ENCODE measurements at regions not wholly inside any gene's neighbourhood (a gene's known extent, or its start where the extent isn't known, plus 50 kb on each side); places are given as distances from the start of the nearest gene placed in this dataset.

DNA sequence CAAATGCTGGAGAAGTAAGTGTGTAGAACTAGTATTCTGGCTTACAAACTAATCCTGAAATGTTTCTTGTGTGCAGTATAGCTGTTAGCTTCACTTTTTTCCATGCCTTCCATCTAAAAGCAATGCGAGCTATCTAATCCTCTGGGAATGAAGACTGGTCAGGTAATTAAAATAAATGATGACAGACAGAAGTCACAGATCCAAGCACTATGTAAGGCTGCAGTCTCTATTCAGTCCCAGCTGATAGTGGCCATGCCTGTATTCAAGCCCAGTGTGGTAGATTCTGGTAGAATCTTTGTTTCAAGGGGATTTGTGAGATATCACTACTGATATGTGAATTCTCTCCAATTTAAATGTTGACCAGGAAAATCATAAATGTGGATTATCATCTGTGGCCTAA is 637.2 kb downstream of the TMTC2 start:
- no peak for FAIRE-seq
- no peaks in the 10 kb centered on the region; the same call in 2 of the 3 replicates for H3K9me3 ChIP-seq
- no peak for ATAC-seq
- TF ChIP-seq CHD4 (IDR thresholded peaks at IDR 0.05; ENCODE audit: borderline replicate concordance) (no peak), HEYL (CRISPR knock-in tag; IDR thresholded peaks at IDR 0.05) (no peak), GATA3 (IDR thresholded peaks at IDR 0.05; ENCODE audit: borderline replicate concordance) (no peak), NFE2L2 (conservative IDR thresholded peaks at IDR 0.05; ENCODE audit: low read length) (no peak), RNF2 (IDR thresholded peaks at IDR 0.05; ENCODE audit: borderline replicate concordance, low read depth) (no peak), JUNB (IDR thresholded peaks at IDR 0.05) (no peak), RAD21 (conservative IDR thresholded peaks at IDR 0.05 in 1 of 2, IDR thresholded peaks at IDR 0.05 in 1 of 2) (no peak), CBX2 (IDR thresholded peaks at IDR 0.05; ENCODE audit: borderline replicate concordance, low read depth) (no peak), MYC (IDR thresholded peaks at IDR 0.05; ENCODE audit: borderline replicate concordance, low read length) (no peak)
- TF ChIP-seq, protein P1, sequence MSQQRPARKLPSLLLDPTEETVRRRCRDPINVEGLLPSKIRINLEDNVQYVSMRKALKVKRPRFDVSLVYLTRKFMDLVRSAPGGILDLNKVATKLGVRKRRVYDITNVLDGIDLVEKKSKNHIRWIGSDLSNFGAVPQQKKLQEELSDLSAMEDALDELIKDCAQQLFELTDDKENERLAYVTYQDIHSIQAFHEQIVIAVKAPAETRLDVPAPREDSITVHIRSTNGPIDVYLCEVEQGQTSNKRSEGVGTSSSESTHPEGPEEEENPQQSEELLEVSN (IDR thresholded peaks at IDR 0.05; ENCODE audit: borderline replicate concordance, low read depth): no peak
- H3K27ac ChIP-seq: no peak overlapping the region
- DNase-seq (ENCODE audit: low read depth in 1 of 2, low spot score in 1 of 2): no peak
- H3K4me2 ChIP-seq: no peak overlapping the region
- WGBS (ENCODE audit: missing lambda C conversion rate): 3% methylated on average over 1 of the region's 1 CpG
- H3K4me1 ChIP-seq: no peaks in the 10 kb centered on the region
- no peak overlapping the region for H3K4me3 ChIP-seq
- ChIA-PET POLR2A (no interaction called here), CTCF (no interaction called here)

DNA sequence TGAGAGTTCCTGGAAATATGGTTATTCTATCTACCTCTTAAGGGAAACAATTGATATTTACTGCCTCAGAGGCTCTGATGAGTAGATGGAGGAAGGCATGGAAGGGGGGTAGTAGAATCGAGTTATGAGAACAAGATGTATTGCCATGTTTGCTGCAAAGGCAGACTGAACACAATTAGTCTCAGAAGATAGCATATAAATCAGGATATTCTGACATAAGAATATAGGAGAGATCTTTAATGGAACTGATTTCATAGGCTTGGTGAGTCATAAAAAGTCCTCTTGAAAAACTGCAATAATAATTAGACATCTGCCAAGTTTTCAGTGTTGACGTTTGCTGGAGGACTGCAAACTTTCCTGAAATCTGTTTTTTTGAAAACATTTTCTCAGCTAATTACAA is 636.1 kb downstream of the TMTC2 start:
- Histone ChIP-seq H3K4me2 (no peak overlapping the region), H3K9me3 (no peaks in the 10 kb centered on the region; the same call in 2 of the 3 replicates), H3K27ac (no peak overlapping the region), H3K4me3 (no peak overlapping the region), H3K4me1 (no peaks in the 10 kb centered on the region)
- DNase-seq (ENCODE audit: low read depth in 1 of 2, low spot score in 1 of 2) (no peak), ATAC-seq (no peak), FAIRE-seq (no peak)
- CTCF ChIA-PET: no interaction called here
- POLR2A ChIA-PET: no interaction called here
- 14% methylated on average over 2 of the region's 2 CpGs for WGBS (ENCODE audit: missing lambda C conversion rate)
- TF ChIP-seq FOSB (CRISPR knock-in tag; IDR thresholded peaks at IDR 0.05) (no peak), NPAS2 (CRISPR knock-in tag; IDR thresholded peaks at IDR 0.05; ENCODE audit: borderline replicate concordance) (no peak), HEYL (CRISPR knock-in tag; IDR thresholded peaks at IDR 0.05) (no peak), TP53 (CRISPR knock-in tag; IDR thresholded peaks at IDR 0.05) (no peak), NR3C1 (IDR thresholded peaks at IDR 0.05) (no peak), JUNB (IDR thresholded peaks at IDR 0.05) (no peak), TFCP2L1 (CRISPR knock-in tag; IDR thresholded peaks at IDR 0.05) (no peak), EHF (CRISPR knock-in tag; IDR thresholded peaks at IDR 0.05) (no peak), PHF8 (IDR thresholded peaks at IDR 0.05; ENCODE audit: borderline replicate concordance, low read depth) (no peak), RAD21 (conservative IDR thresholded peaks at IDR 0.05 in 1 of 2, IDR thresholded peaks at IDR 0.05 in 1 of 2) (no peak), RNF2 (IDR thresholded peaks at IDR 0.05; ENCODE audit: borderline replicate concordance, low read depth) (no peak), HOXA7 (CRISPR knock-in tag; IDR thresholded peaks at IDR 0.05) (no peak), MAFK (IDR thresholded peaks at IDR 0.05; ENCODE audit: partially characterized antibody) (no peak), NFE2L2 (conservative IDR thresholded peaks at IDR 0.05; ENCODE audit: low read length) (no peak), ZC3H11A (IDR thresholded peaks at IDR 0.05) (no peak), HOXB5 (CRISPR knock-in tag; IDR thresholded peaks at IDR 0.05) (no peak), HOXB13 (CRISPR knock-in tag; IDR thresholded peaks at IDR 0.05; ENCODE audit: low read depth) (no peak)
- TF ChIP-seq, protein P2, sequence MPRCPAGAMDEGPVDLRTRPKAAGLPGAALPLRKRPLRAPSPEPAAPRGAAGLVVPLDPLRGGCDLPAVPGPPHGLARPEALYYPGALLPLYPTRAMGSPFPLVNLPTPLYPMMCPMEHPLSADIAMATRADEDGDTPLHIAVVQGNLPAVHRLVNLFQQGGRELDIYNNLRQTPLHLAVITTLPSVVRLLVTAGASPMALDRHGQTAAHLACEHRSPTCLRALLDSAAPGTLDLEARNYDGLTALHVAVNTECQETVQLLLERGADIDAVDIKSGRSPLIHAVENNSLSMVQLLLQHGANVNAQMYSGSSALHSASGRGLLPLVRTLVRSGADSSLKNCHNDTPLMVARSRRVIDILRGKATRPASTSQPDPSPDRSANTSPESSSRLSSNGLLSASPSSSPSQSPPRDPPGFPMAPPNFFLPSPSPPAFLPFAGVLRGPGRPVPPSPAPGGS (IDR thresholded peaks at IDR 0.05): no peak

DNA sequence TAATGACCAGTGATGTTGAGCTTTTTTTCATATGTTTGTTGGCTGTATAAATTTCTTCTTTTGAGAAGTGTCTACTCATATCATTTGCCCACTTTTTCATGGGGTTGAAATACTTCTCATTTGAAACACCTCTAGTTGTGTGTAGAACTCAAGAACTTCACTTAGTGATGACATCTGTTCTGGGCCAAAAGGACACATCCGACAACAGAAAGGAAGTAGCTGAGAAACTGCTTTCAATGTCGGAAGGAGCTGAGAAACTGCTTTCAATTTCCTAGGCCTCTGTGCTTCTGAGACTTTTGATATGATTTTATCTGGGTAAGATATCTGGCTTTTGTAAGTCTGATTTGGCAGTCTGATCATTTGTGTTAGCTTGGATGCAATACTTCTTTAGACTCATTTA is 635.3 kb downstream of the TMTC2 start:
- no peak overlapping the region for H3K4me3 ChIP-seq
- no peak for ATAC-seq
- H3K9me3 ChIP-seq: no peaks in the 10 kb centered on the region; the same call in 2 of the 3 replicates
- POLR2A ChIA-PET: no interaction called here
- no peak overlapping the region for H3K4me2 ChIP-seq
- no peak for DNase-seq (ENCODE audit: low read depth in 1 of 2, low spot score in 1 of 2)
- CTCF ChIA-PET: no interaction called here
- no peak overlapping the region for H3K27ac ChIP-seq
- TF ChIP-seq, protein P3, sequence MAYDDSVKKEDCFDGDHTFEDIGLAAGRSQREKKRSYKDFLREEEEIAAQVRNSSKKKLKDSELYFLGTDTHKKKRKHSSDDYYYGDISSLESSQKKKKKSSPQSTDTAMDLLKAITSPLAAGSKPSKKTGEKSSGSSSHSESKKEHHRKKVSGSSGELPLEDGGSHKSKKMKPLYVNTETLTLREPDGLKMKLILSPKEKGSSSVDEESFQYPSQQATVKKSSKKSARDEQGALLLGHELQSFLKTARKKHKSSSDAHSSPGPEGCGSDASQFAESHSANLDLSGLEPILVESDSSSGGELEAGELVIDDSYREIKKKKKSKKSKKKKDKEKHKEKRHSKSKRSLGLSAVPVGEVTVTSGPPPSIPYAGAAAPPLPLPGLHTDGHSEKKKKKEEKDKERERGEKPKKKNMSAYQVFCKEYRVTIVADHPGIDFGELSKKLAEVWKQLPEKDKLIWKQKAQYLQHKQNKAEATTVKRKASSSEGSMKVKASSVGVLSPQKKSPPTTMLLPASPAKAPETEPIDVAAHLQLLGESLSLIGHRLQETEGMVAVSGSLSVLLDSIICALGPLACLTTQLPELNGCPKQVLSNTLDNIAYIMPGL (CRISPR knock-in tag; IDR thresholded peaks at IDR 0.05; ENCODE audit: borderline replicate concordance): no peak
- no peak for TF ChIP-seq CHD2 (IDR thresholded peaks at IDR 0.05; ENCODE audit: low read length, partially characterized antibody)
- TF ChIP-seq FOSB (CRISPR knock-in tag; IDR thresholded peaks at IDR 0.05): no peak
- TF ChIP-seq JUNB (IDR thresholded peaks at IDR 0.05): no peak
- no peak for TF ChIP-seq ZC3H11A (IDR thresholded peaks at IDR 0.05)
- no peak for TF ChIP-seq MAFK (IDR thresholded peaks at IDR 0.05; ENCODE audit: partially characterized antibody)
- no peaks in the 10 kb centered on the region for H3K4me1 ChIP-seq
- no peak for FAIRE-seq
- 49% methylated on average over 2 of the region's 2 CpGs for WGBS (ENCODE audit: missing lambda C conversion rate)

Measured in A549 (cell line).